Mesenchymal stem cell (in vitro differentiated cells and primary cell): ENCODE measurements at regions not wholly inside any gene's neighbourhood (a gene's known extent, or its start where the extent isn't known, plus 50 kb on each side); places are given as distances from the start of the nearest gene placed in this dataset.
A peak's percentile ranks its signal among the peaks of the same experiment; 100 is the strongest.

ENCODE experiments used
- DNase-seq: peaks from one replicate; pipeline ENCODE4 v3.0.0-alpha.2; 2013
- H2AFZ ChIP-seq: one replicate; pipeline ENCODE4 v1.6.1; 2013; ENCODE audit warnings: low read depth, mild to moderate bottlenecking, control low read depth, inconsistent platforms, low read length, moderate library complexity
- H2AK5ac ChIP-seq: 2 replicates; pipeline ENCODE4 v1.6.1; 2013; ENCODE audit warnings: low read length, moderate library complexity, mild to moderate bottlenecking, inconsistent platforms; ENCODE audit not compliant: severe bottlenecking
- H2BK120ac ChIP-seq: one replicate; pipeline ENCODE4 v1.6.1; 2013; ENCODE audit warnings: low read depth, mild to moderate bottlenecking, inconsistent platforms, low read length, moderate library complexity
- H2BK12ac ChIP-seq, 2 experiments: one replicate each; pipeline ENCODE4 v1.6.1; 2013; ENCODE audit warnings: inconsistent platforms in 2 of 2, low read length in 2 of 2, mild to moderate bottlenecking in 2 of 2, moderate library complexity in 2 of 2, control low read depth in 1 of 2
- H2BK15ac ChIP-seq: one replicate; pipeline ENCODE4 v1.6.1; 2013; ENCODE audit warnings: mild to moderate bottlenecking, low read depth, inconsistent platforms; ENCODE audit not compliant: poor library complexity, severe bottlenecking
- H2BK5ac ChIP-seq: 2 replicates; pipeline ENCODE4 v1.6.1; 2013; ENCODE audit warnings: low read depth, mild to moderate bottlenecking, low read length, control low read depth, inconsistent platforms; ENCODE audit not compliant: poor library complexity, severe bottlenecking
- H3K14ac ChIP-seq, 2 experiments: one replicate each; pipeline ENCODE4 v1.6.1; 2013; ENCODE audit warnings: inconsistent platforms in 2 of 2, low read length in 2 of 2, control low read depth in 1 of 2, mild to moderate bottlenecking in 1 of 2, moderate library complexity in 1 of 2
- H3K18ac ChIP-seq, 2 experiments: one replicate each; pipeline ENCODE4 v1.6.1; 2013; ENCODE audit warnings: inconsistent platforms in 2 of 2, low read length in 2 of 2, control low read depth in 1 of 2, low read depth in 1 of 2, mild to moderate bottlenecking in 1 of 2
- H3K23ac ChIP-seq, 2 experiments: one replicate each; pipeline ENCODE4 v1.6.1; 2013; ENCODE audit warnings: inconsistent platforms in 2 of 2, low read length in 2 of 2, mild to moderate bottlenecking in 2 of 2, moderate library complexity in 2 of 2, control low read depth in 1 of 2
- H3K27ac ChIP-seq: 2 replicates; pipeline ENCODE4 v1.5.1; 2013; ENCODE audit warnings: mild to moderate bottlenecking, moderate library complexity, low read length, control low read depth, inconsistent platforms; ENCODE audit not compliant: poor library complexity, severe bottlenecking
- H3K27me3 ChIP-seq, 2 experiments: 2 replicates each; pipeline versions ENCODE4 v1.6.1 to v1.7.0; 2013; ENCODE audit warnings: low read length in 2 of 2, mild to moderate bottlenecking in 2 of 2, moderate library complexity in 2 of 2, control low read depth in 1 of 2, inconsistent platforms in 1 of 2; ENCODE audit not compliant: control insufficient read depth in 1 of 2, insufficient read depth in 1 of 2
- H3K36me3 ChIP-seq, 2 experiments: 2 replicates each; pipeline versions ENCODE4 v1.6.1 to v1.7.0; 2013; ENCODE audit warnings: low read length in 2 of 2, control low read depth in 1 of 2, inconsistent platforms in 1 of 2, low read depth in 1 of 2, mild to moderate bottlenecking in 1 of 2; ENCODE audit not compliant: insufficient read depth in 2 of 2, control insufficient read depth in 1 of 2
- H3K4ac ChIP-seq, 2 experiments: one replicate each; pipeline ENCODE4 v1.6.1; 2013; ENCODE audit warnings: inconsistent platforms in 2 of 2, low read length in 2 of 2, mild to moderate bottlenecking in 2 of 2, moderate library complexity in 2 of 2, control low read depth in 1 of 2, low read depth in 1 of 2
- H3K4me1 ChIP-seq: 2 replicates; pipeline ENCODE4 v1.6.1; 2013; ENCODE audit warnings: low read depth, low read length, control low read depth; ENCODE audit not compliant: control insufficient read depth, insufficient read depth
- H3K4me2 ChIP-seq: 2 replicates; pipeline ENCODE4 v1.6.1; 2013; ENCODE audit warnings: low read length, mild to moderate bottlenecking, inconsistent platforms; ENCODE audit not compliant: poor library complexity, severe bottlenecking
- H3K4me3 ChIP-seq, 2 experiments: 2 replicates each; pipeline versions ENCODE4 v1.5.1 to v1.7.0; 2013; ENCODE audit warnings: low read length in 2 of 2, mild to moderate bottlenecking in 2 of 2, control low read depth in 1 of 2, low read depth in 1 of 2; ENCODE audit not compliant: insufficient read depth in 1 of 2
- H3K79me1 ChIP-seq: replicated peaks from 2 replicates; pipeline ENCODE4 v1.6.1; 2013; ENCODE audit warnings: mild to moderate bottlenecking, control low read depth, low read length, inconsistent platforms; ENCODE audit not compliant: poor library complexity, severe bottlenecking
- H3K9ac ChIP-seq: 2 replicates; pipeline ENCODE4 v1.7.0; 2013; ENCODE audit warnings: mild to moderate bottlenecking, low read length, moderate library complexity
- H3K9me3 ChIP-seq: 2 replicates; pipeline ENCODE4 v1.7.0; 2013; ENCODE audit warnings: mild to moderate bottlenecking, low read length; ENCODE audit not compliant: control insufficient read depth
- H4K8ac ChIP-seq: one replicate; pipeline ENCODE4 v1.6.1; 2013; ENCODE audit warnings: inconsistent platforms, mild to moderate bottlenecking, low read length, moderate library complexity
- H4K91ac ChIP-seq: one replicate; pipeline ENCODE4 v1.6.1; 2013; ENCODE audit warnings: mild to moderate bottlenecking, low read length, inconsistent platforms
- WGBS: methylation state at CpG from one replicate; pipeline ENCODE4 v1.1.7; 2013; ENCODE audit warnings: mixed read lengths; 5-methylcytosine and 5-hydroxymethylcytosine counted together

- no peak for DNase-seq
- H2BK15ac ChIP-seq, result no peak overlapping the region
- no peak overlapping the region for H4K91ac ChIP-seq
- H3K4me2 ChIP-seq, result no peak overlapping the region
- no peak overlapping the region for H2AFZ ChIP-seq
- H3K27me3 ChIP-seq, result no peaks in the 10 kb centered on the region
- H2BK120ac ChIP-seq, result no peak overlapping the region
- H3K27ac ChIP-seq, result no peak overlapping the region
- H3K4me1 ChIP-seq, result no peaks in the 10 kb centered on the region
- no peak overlapping the region for H3K4me3 ChIP-seq
- no peak overlapping the region for H3K18ac ChIP-seq
- no peak overlapping the region for H3K9ac ChIP-seq
- no peak overlapping the region for H2BK12ac ChIP-seq
- H4K8ac ChIP-seq, result no peak overlapping the region
- H3K36me3 ChIP-seq, result no peaks in the 10 kb centered on the region
- H3K9me3 ChIP-seq, result no peaks in the 10 kb centered on the region
- WGBS, result 86% methylated on average over 1 of the region's 3 CpGs
- no peak overlapping the region for H3K23ac ChIP-seq
- no peak overlapping the region for H3K4ac ChIP-seq
- no peak overlapping the region for H2BK5ac ChIP-seq
- no peak overlapping the region for H2AK5ac ChIP-seq
- H3K79me1 ChIP-seq, result no peaks in the 10 kb centered on the region
- no peak overlapping the region for H3K14ac ChIP-seq
These were observed 1183.7 kb downstream of the FSTL5 start for GRCh38 chr4:160980091-160980490.

- Histone ChIP-seq H3K4me1 (no peaks in the 10 kb centered on the region), H3K9ac (no peak overlapping the region), H3K27ac (no peak overlapping the region), H2AFZ (no peak overlapping the region), H2BK12ac (no peak overlapping the region), H3K9me3 (no peaks in the 10 kb centered on the region), H3K79me1 (no peaks in the 10 kb centered on the region), H4K8ac (no peak overlapping the region), H3K4me3 (no peak overlapping the region), H4K91ac (no peak overlapping the region), H3K4ac (no peak overlapping the region), H2BK5ac (no peak overlapping the region), H2BK15ac (no peak overlapping the region), H3K14ac (no peak overlapping the region), H3K4me2 (no peak overlapping the region), H2AK5ac (no peak overlapping the region), H3K36me3 (no peaks in the 10 kb centered on the region), H3K27me3 (no peaks in the 10 kb centered on the region), H3K23ac (no peak overlapping the region), H2BK120ac (no peak overlapping the region), H3K18ac (no peak overlapping the region)
- 66% methylated on average over 2 of the region's 2 CpGs for WGBS
- DNase-seq, result no peak
These were observed 1182.7 kb downstream of the FSTL5 start for GRCh38 chr4:160981083-160981482.

GRCh38 chr4:160983035-160983434, 1180.8 kb downstream of the FSTL5 start:
- no peak overlapping the region for H2BK120ac ChIP-seq
- H3K14ac ChIP-seq, result no peak overlapping the region
- H3K27me3 ChIP-seq, result no peaks in the 10 kb centered on the region
- H2BK5ac ChIP-seq, result no peak overlapping the region
- H3K79me1 ChIP-seq, result no peaks in the 10 kb centered on the region
- WGBS, result 86% methylated on average over 9 of the region's 9 CpGs
- no peak overlapping the region for H3K9ac ChIP-seq
- no peak overlapping the region for H3K18ac ChIP-seq
- H3K4ac ChIP-seq, result no peak overlapping the region
- no peak overlapping the region for H3K27ac ChIP-seq
- DNase-seq, result no peak
- no peak overlapping the region for H3K23ac ChIP-seq
- no peak overlapping the region for H4K91ac ChIP-seq
- no peaks in the 10 kb centered on the region for H3K36me3 ChIP-seq
- H3K4me1 ChIP-seq, result no peaks in the 10 kb centered on the region
- no peak overlapping the region for H3K4me3 ChIP-seq
- H2AFZ ChIP-seq, result no peak overlapping the region
- H2AK5ac ChIP-seq, result no peak overlapping the region
- H3K9me3 ChIP-seq, result no peaks in the 10 kb centered on the region
- no peak overlapping the region for H2BK15ac ChIP-seq
- no peak overlapping the region for H2BK12ac ChIP-seq
- no peak overlapping the region for H3K4me2 ChIP-seq
- H4K8ac ChIP-seq, result no peak overlapping the region

DNA sequence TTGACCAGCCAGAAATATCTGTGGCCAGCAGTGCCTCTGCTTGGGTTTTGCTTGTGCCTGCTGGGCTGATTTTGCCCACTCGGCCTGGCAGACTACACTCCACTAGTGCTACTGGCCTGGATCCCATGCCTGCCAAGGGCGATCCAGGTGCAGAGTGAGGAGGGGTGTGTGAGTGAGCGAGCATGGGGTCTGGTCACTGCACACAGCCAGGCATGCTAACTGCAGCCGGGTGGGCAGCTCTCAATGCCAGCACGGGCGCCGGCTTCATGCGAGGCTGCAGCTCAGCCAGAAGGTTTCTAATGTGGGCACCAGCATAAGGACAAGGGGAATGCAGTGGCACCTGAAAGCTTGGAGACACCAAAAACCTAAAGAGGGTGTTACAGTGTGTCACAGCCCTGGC, 1161.4 kb downstream of the FSTL5 start:
- Histone ChIP-seq H2BK12ac (no peak overlapping the region), H3K9ac (no peak overlapping the region), H3K36me3 (no peaks in the 10 kb centered on the region), H3K4me3 (no peak overlapping the region), H2BK5ac (no peak overlapping the region), H3K27me3 (no peaks in the 10 kb centered on the region), H3K4ac (no peak overlapping the region), H2AFZ (no peak overlapping the region), H3K18ac (no peak overlapping the region), H2BK15ac (no peak overlapping the region), H3K14ac (peak overlapping the region in 1 of 2 experiments; percentile 14), H3K79me1 (no peaks in the 10 kb centered on the region), H3K9me3 (peaks cover 8% of the 10 kb centered on the region), H3K4me1 (no peaks in the 10 kb centered on the region), H3K23ac (no peak overlapping the region), H4K8ac (no peak overlapping the region), H2AK5ac (no peak overlapping the region), H3K4me2 (no peak overlapping the region), H3K27ac (no peak overlapping the region), H2BK120ac (no peak overlapping the region), H4K91ac (no peak overlapping the region)
- WGBS, result 85% methylated on average over 8 of the region's 8 CpGs
- DNase-seq, result no peak
